Astrocyte of the spinal cord (primary cell): ENCODE measurements at regions not wholly inside any gene's neighbourhood (a gene's known extent, or its start where the extent isn't known, plus 50 kb on each side); places are given as distances from the start of the nearest gene placed in this dataset.

Experiments used
- DNase-seq: peaks from one replicate; pipeline ENCODE4 v3.0.0; 2011; ENCODE audit warnings: low read depth, low spot score
- H3K4me3 ChIP-seq: 2 replicates; pipeline ENCODE4 v1.5.1; 2011; ENCODE audit warnings: low read depth, mild to moderate bottlenecking, low read length, moderate library complexity
- CTCF ChIP-seq: IDR thresholded peaks from 2 replicates; pipeline ENCODE4 v1.5.1; 2012; ENCODE audit warnings: low read depth, mild to moderate bottlenecking, low read length, inconsistent platforms
- in situ Hi-C: cut with HindIII; loops from 2 replicates; pipeline ENCODE4 v1.10.0; 2017; ENCODE audit warnings: low sequenced_read_pairs

GRCh38 chr6:95830859-95831557, 184.8 kb upstream of the FUT9 start:
- DNase-seq = no peak
- in situ Hi-C loops = no loop called here
- no peak overlapping the region for H3K4me3 ChIP-seq
- no peak for TF ChIP-seq CTCF

GRCh38 chr6:95837890-95838289, 177.9 kb upstream of the FUT9 start:
- no peak overlapping the region for H3K4me3 ChIP-seq
- no peak for TF ChIP-seq CTCF
- no peak for DNase-seq
- in situ Hi-C loops = no loop called here

DNA sequence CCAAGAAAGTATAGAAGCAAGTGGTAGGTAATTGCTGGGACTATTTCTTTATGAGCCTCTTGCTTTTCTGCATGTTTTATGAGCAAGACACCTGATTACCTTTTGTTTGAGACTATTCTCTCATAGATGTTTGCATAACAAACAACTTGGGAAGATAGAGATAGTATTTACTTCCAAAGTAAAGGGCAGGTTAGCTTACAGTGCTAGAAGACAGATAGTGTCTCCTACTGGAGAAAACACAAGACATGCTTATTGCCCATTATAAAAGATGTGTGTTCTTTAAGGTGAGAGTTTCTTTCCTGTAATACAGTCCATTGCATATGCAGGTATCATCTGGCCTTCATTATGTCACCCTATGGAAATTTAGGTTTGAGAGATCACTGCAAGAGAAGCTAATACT, 174.2 kb upstream of the FUT9 start:
- no peak for DNase-seq
- no peak for TF ChIP-seq CTCF
- in situ Hi-C loops = no loop called here
- H3K4me3 ChIP-seq = no peak overlapping the region

DNA sequence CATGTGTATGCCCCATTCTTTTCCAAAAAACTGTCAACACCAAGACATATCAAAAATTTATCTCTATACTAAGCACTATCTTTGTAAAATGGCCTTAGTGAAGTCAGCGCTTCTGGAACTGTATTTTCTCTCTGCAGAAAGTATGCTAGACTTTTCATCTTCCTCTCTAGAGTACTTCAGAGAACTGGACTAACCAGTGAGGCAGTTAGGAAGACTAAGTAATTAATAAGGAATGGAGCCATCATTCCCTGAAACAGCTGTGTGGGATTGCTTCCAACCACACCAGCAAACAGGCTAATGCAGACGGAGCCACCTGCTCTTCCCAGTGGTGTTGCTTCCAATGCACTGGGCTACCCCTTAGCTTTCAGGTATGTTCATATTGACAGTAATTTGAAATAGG, 169.1 kb upstream of the FUT9 start:
- no peak for TF ChIP-seq CTCF
- DNase-seq = no peak
- in situ Hi-C loops = no loop called here
- H3K4me3 ChIP-seq = no peak overlapping the region

GRCh38 chr6:95847061-95847460, 168.7 kb upstream of the FUT9 start:
- no peak for DNase-seq
- H3K4me3 ChIP-seq = no peak overlapping the region
- no peak for TF ChIP-seq CTCF
- in situ Hi-C loops = no loop called here

GRCh38 chr6:95848717-95849116, 167.1 kb upstream of the FUT9 start:
- DNase-seq = no peak
- in situ Hi-C loops = no loop called here
- no peak for TF ChIP-seq CTCF
- H3K4me3 ChIP-seq = no peak overlapping the region
